Vagina (tissue), 2 donors: ENCODE measurements at regions not wholly inside any gene's neighbourhood (a gene's known extent, or its start where the extent isn't known, plus 50 kb on each side); places are given as distances from the start of the nearest gene placed in this dataset.

Experiments used
- DNase-seq, 2 donors: peaks; one replicate each; pipeline ENCODE4 v3.0.0-alpha.2; 2017; ENCODE audit errors: extremely low spot score in 2 of 2
- H3K27ac ChIP-seq: fragments of 200-600 bp; sonication (generic); one replicate; pipeline ENCODE4 v1.5.1; 2019
- H3K27me3 ChIP-seq: fragments of 200-600 bp; sonication (generic); one replicate; pipeline ENCODE4 v1.5.1; 2019
- H3K36me3 ChIP-seq, 2 donors: fragments of 200-600 bp; sonication (generic); one replicate each; pipeline ENCODE4 v1.5.1; 2017 to 2019
- H3K4me1 ChIP-seq: fragments of 200-600 bp; sonication (generic); one replicate; pipeline ENCODE4 v1.5.1; 2019
- H3K4me3 ChIP-seq, 2 donors: fragments of 200-600 bp; sonication (generic); 1 replicate in 1 of 2; 2 replicates in 1 of 2; pipeline ENCODE4 v1.5.1; 2016 to 2019
- H3K9me3 ChIP-seq: fragments of 200-600 bp; sonication (generic); one replicate; pipeline ENCODE4 v1.5.1; 2019
- CTCF ChIP-seq, 3 experiments: fragments of 450-650 bp in 2 of 3; fragments of 200-600 bp in 1 of 3; sonication (generic) in 1 of 3; IDR thresholded peaks; one replicate each; pipeline ENCODE4 v1.5.1; 2017 to 2019; ENCODE audit warnings: antibody characterized with exemption in 3 of 3, mild to moderate bottlenecking in 2 of 3, moderate library complexity in 2 of 3
- POLR2A ChIP-seq, 2 donors: fragments of 450-650 bp; IDR thresholded peaks; one replicate each; pipeline ENCODE4 v1.6.1; 2017; ENCODE audit warnings: antibody characterized with exemption in 2 of 2, mild to moderate bottlenecking in 2 of 2, moderate library complexity in 2 of 2
- POLR2AphosphoS5 ChIP-seq, 2 donors: sonication (generic); formaldehyde crosslinking; IDR thresholded peaks; one replicate each; pipeline ENCODE4 v1.9.0; 2017; ENCODE audit warnings: antibody characterized with exemption in 2 of 2, mild to moderate bottlenecking in 2 of 2, low read depth in 1 of 2; ENCODE audit not compliant: insufficient read depth in 1 of 2
- intact Hi-C: fragments of 100-400 bp; cut with DNase I; formaldehyde crosslinking; loops from one replicate; pipeline ENCODE4 v1.15.1; 2023

GRCh38 chr18:42649331-42650035 lies 466.0 kb downstream of the RIT2 start:
- no peak overlapping the region for H3K27ac ChIP-seq
- H3K27me3 ChIP-seq = no peaks in the 10 kb centered on the region
- TF ChIP-seq POLR2AphosphoS5 (IDR thresholded peaks at IDR 0.05; ENCODE audit: insufficient read depth in 1 of 2, low read depth in 1 of 2) = no peak
- TF ChIP-seq POLR2A (IDR thresholded peaks at IDR 0.05) = no peak
- TF ChIP-seq CTCF (IDR thresholded peaks at IDR 0.05) = no peak
- intact Hi-C loops = no loop called here
- no peaks in the 10 kb centered on the region for H3K36me3 ChIP-seq
- H3K4me3 ChIP-seq = no peak overlapping the region
- DNase-seq = no peak
- no peaks in the 10 kb centered on the region for H3K9me3 ChIP-seq
- no peaks in the 10 kb centered on the region for H3K4me1 ChIP-seq

GRCh38 chr18:42654556-42654955 lies 460.9 kb downstream of the RIT2 start:
- Histone ChIP-seq H3K4me3 (no peak overlapping the region), H3K27me3 (no peaks in the 10 kb centered on the region), H3K27ac (no peak overlapping the region), H3K9me3 (no peaks in the 10 kb centered on the region), H3K36me3 (no peaks in the 10 kb centered on the region), H3K4me1 (no peaks in the 10 kb centered on the region)
- TF ChIP-seq CTCF (IDR thresholded peaks at IDR 0.05) = no peak
- no peak for TF ChIP-seq POLR2AphosphoS5 (IDR thresholded peaks at IDR 0.05; ENCODE audit: insufficient read depth in 1 of 2, low read depth in 1 of 2)
- TF ChIP-seq POLR2A (IDR thresholded peaks at IDR 0.05) = no peak
- intact Hi-C loops = no loop called here
- DNase-seq = no peak

- no peak for DNase-seq
- Histone ChIP-seq H3K27me3 (no peaks in the 10 kb centered on the region), H3K36me3 (no peaks in the 10 kb centered on the region), H3K4me1 (no peaks in the 10 kb centered on the region), H3K4me3 (no peak overlapping the region), H3K27ac (no peak overlapping the region), H3K9me3 (no peaks in the 10 kb centered on the region)
- intact Hi-C loops = no loop called here
- TF ChIP-seq POLR2AphosphoS5 (IDR thresholded peaks at IDR 0.05; ENCODE audit: insufficient read depth in 1 of 2, low read depth in 1 of 2) (no peak), POLR2A (IDR thresholded peaks at IDR 0.05) (no peak), CTCF (IDR thresholded peaks at IDR 0.05) (no peak)
Measured at GRCh38 chr18:42657551-42657950, 457.9 kb downstream of the RIT2 start.

- Histone ChIP-seq H3K27me3 (no peaks in the 10 kb centered on the region), H3K9me3 (no peaks in the 10 kb centered on the region), H3K27ac (no peak overlapping the region), H3K4me1 (no peaks in the 10 kb centered on the region), H3K36me3 (no peaks in the 10 kb centered on the region), H3K4me3 (no peak overlapping the region)
- intact Hi-C loops = no loop called here
- TF ChIP-seq POLR2A (IDR thresholded peaks at IDR 0.05) (no peak), POLR2AphosphoS5 (IDR thresholded peaks at IDR 0.05; ENCODE audit: insufficient read depth in 1 of 2, low read depth in 1 of 2) (no peak), CTCF (IDR thresholded peaks at IDR 0.05) (no peak)
- no peak for DNase-seq
Measured at GRCh38 chr18:42658171-42658570, 457.3 kb downstream of the RIT2 start.

GRCh38 chr18:42659187-42659586 lies 456.3 kb downstream of the RIT2 start:
- intact Hi-C loops = no loop called here
- TF ChIP-seq CTCF (IDR thresholded peaks at IDR 0.05) = no peak
- no peak for TF ChIP-seq POLR2AphosphoS5 (IDR thresholded peaks at IDR 0.05; ENCODE audit: insufficient read depth in 1 of 2, low read depth in 1 of 2)
- no peak for TF ChIP-seq POLR2A (IDR thresholded peaks at IDR 0.05)
- Histone ChIP-seq H3K27ac (no peak overlapping the region), H3K27me3 (no peaks in the 10 kb centered on the region), H3K9me3 (no peaks in the 10 kb centered on the region), H3K4me3 (no peak overlapping the region), H3K36me3 (no peaks in the 10 kb centered on the region), H3K4me1 (no peaks in the 10 kb centered on the region)
- no peak for DNase-seq
